BLaER1 treated with 17β-estradiol and CSF1 and Interleukin-3, amounts not matched to agents 10 nM and 100 nM (cell line): ENCODE measurements at regions not wholly inside any gene's neighbourhood (a gene's known extent, or its start where the extent isn't known, plus 50 kb on each side); places are given as distances from the start of the nearest gene placed in this dataset.
"Not testable (repeated sequence)": the region's sequence is repeated elsewhere in the genome, so short reads cannot be mapped to it uniquely, and the experiment has no call there.

Source experiments
- H3K27ac ChIP-seq, 11 experiments: shearing (Covaris generic); formaldehyde crosslinking; 2 replicates each; pipeline ENCODE4 v1.8.1; 2022
- H3K27me3 ChIP-seq, 11 experiments: shearing (Covaris generic); formaldehyde crosslinking; 2 replicates each; pipeline ENCODE4 v1.8.1; 2022
- H3K36me3 ChIP-seq, 11 experiments: shearing (Covaris generic); formaldehyde crosslinking; 2 replicates each; pipeline ENCODE4 v1.8.1; 2022
- H3K4me1 ChIP-seq, 10 experiments: shearing (Covaris generic); formaldehyde crosslinking; 2 replicates each; pipeline ENCODE4 v1.8.1; 2022
- H3K4me2 ChIP-seq, 11 experiments: shearing (Covaris generic); formaldehyde crosslinking; 2 replicates each; pipeline ENCODE4 v1.8.1; 2022
- H3K4me3 ChIP-seq, 10 experiments: shearing (Covaris generic); formaldehyde crosslinking; 2 replicates each; pipeline ENCODE4 v1.8.1; 2022
- H3K9ac ChIP-seq, 11 experiments: shearing (Covaris generic); formaldehyde crosslinking; 2 replicates each; pipeline ENCODE4 v1.8.1; 2022
- H3K9me3 ChIP-seq, 11 experiments: shearing (Covaris generic); formaldehyde crosslinking; replicated peaks in 1 of 11; 2 replicates each; pipeline ENCODE4 v1.8.1; 2022
- H4K20me1 ChIP-seq, 11 experiments: shearing (Covaris generic); formaldehyde crosslinking; 2 replicates each; pipeline ENCODE4 v1.8.1; 2022
- Cebpa-rat ChIP-seq, 11 experiments: shearing (Covaris generic); IDR thresholded peaks; 2 replicates each; pipeline ENCODE4 v1.8.1; 2022

DNA sequence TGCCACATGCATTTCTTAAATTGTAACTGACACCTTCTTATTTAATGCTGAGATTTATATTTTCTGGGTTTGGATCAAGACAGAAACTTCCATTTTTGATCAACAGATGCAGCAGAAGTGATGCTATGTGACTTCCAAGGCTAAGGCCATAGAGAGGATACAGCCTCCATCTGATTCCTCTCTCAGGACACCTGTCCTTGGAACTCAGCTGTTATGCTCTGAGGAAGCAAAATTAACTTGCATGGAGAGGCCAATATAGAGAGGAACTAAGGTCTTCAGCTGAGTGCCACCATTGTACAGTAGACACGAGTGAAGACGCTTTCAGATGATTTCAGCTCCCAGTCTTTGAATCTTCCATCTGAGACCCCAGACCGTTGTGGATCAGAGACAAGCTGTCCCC is 296.9 kb upstream of the TBL1XR1 start:
- Histone ChIP-seq H3K4me2 (no peak overlapping the region), H3K4me1 (peaks cover 10 to 27% (median 18%) of the 10 kb centered on the region in 10 experiments), H3K36me3 (no peaks in the 10 kb centered on the region), H3K4me3 (no peak overlapping the region), H4K20me1 (no peaks in the 10 kb centered on the region), H3K27me3 (no peaks in the 10 kb centered on the region), H3K9ac (no peak overlapping the region), H3K9me3 (peaks cover 0 to 39% (median 17%) of the 10 kb centered on the region in 11 experiments; a peak in 10 of 22 replicates), H3K27ac (no peak overlapping the region)
- TF ChIP-seq Cebpa-rat (IDR thresholded peaks at IDR 0.05) = no peak

DNA sequence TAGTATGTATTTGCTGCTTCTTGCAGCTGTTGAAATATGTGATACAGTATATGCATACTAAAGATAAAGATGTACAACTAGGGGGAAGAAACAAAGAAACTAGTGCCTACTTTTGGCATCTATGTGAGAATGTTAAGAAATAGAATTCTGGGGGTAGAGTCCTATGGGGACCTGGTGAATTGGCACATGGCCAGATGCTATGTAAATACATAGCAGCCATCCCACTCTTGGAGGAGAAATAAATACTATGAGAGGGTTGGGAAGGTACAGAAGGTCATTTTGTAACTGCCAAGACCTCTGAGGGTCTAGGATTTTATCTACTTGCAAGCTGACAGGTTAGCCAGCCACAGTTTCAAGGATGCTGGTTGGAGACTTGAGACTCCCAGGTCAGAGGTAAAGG is 298.3 kb upstream of the TBL1XR1 start:
- Histone ChIP-seq H4K20me1 (no peaks in the 10 kb centered on the region), H3K9ac (no peak overlapping the region), H3K9me3 (peaks cover 0 to 31% (median 17%) of the 10 kb centered on the region in 11 experiments; a peak in 11 of 22 replicates), H3K36me3 (no peaks in the 10 kb centered on the region), H3K4me3 (no peak overlapping the region), H3K27ac (no peak overlapping the region), H3K4me2 (no peak overlapping the region), H3K27me3 (no peaks in the 10 kb centered on the region), H3K4me1 (peaks cover 10 to 26% (median 18%) of the 10 kb centered on the region in 10 experiments)
- no peak for TF ChIP-seq Cebpa-rat (IDR thresholded peaks at IDR 0.05)

DNA sequence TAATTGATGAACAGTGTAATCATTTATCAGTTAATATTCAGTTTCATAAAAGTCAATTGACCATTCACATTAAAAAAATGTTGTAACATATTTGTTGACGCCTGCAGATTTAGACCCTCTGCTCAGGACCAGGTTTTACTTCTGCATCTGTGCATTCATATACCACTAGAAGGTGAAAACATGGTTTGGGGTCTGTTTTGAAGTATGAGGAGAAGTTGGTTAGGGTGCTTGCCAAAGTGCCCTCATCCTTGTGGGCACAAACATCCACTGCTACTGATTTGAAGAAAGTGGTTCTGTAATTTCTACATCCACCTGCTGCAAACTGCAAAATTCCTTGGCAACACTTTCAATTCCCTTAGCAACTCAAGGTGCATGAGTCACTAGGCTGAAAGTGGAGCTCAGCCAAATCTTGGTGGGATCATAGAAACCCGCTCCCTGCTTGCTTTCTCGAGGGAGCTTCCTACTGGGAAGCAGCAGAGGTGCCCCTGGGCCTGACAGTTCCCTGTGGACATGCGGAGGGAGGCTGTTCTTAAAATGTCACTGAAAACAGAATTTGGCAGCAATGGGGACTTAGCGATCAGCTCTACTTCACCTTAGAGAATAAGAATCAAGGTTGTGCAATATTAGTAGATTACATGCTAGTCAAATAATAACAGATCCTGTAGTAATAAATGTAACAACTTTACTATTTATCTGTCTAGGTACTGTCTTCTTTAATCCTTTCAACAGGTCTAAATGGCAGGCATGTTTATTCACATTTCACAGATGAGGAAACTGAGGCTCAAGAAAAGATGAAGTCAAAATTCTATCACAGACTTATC is 301.0 kb upstream of the TBL1XR1 start:
- H3K9ac ChIP-seq = no peak overlapping the region; a peak in 1 of 22 replicates
- no peak overlapping the region for H3K4me2 ChIP-seq
- H3K27ac ChIP-seq = no peak overlapping the region
- H3K9me3 ChIP-seq = peaks cover 0 to 25% (median 13%) of the 10 kb centered on the region in 11 experiments; a peak in 12 of 22 replicates
- no peaks in the 10 kb centered on the region for H3K36me3 ChIP-seq
- no peaks in the 10 kb centered on the region for H4K20me1 ChIP-seq
- peak in 1 of 11 experiments; percentile 49; a peak in 1 of 22 replicates for TF ChIP-seq Cebpa-rat (IDR thresholded peaks at IDR 0.05)
- peaks cover 0 to 13% (median 0%) of the 10 kb centered on the region in 10 experiments; a peak in 5 of 20 replicates for H3K4me1 ChIP-seq
- no peaks in the 10 kb centered on the region for H3K27me3 ChIP-seq
- H3K4me3 ChIP-seq = no peak overlapping the region

DNA sequence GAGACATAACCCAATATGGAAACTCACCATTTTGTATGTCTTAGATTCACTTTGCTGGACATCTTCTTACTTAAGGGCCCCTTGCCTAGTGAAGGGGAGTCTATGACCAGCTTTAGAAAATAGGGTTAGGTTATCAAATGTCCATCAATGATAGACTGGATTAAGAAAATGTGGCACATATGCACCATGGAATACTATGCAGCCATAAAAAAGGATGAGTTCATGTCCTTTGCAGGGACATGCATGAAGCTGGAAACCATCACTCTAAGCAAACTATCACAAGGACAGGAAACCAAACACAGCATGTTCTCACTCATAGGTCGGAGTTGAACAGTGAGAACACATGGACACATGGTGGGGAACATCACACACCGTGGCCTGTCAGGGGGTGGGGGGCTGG is 301.8 kb upstream of the TBL1XR1 start:
- Histone ChIP-seq H3K4me1 (peaks cover 0 to 13% (median 0%) of the 10 kb centered on the region in 10 experiments; a peak in 5 of 20 replicates), H3K9me3 (peaks cover 0 to 17% (median 11%) of the 10 kb centered on the region in 11 experiments; a peak in 12 of 22 replicates)
- not testable (repeated sequence) for H4K20me1 ChIP-seq, H3K4me2 ChIP-seq, H3K4me3 ChIP-seq, H3K27ac ChIP-seq, H3K36me3 ChIP-seq, H3K27me3 ChIP-seq, H3K9ac ChIP-seq

DNA sequence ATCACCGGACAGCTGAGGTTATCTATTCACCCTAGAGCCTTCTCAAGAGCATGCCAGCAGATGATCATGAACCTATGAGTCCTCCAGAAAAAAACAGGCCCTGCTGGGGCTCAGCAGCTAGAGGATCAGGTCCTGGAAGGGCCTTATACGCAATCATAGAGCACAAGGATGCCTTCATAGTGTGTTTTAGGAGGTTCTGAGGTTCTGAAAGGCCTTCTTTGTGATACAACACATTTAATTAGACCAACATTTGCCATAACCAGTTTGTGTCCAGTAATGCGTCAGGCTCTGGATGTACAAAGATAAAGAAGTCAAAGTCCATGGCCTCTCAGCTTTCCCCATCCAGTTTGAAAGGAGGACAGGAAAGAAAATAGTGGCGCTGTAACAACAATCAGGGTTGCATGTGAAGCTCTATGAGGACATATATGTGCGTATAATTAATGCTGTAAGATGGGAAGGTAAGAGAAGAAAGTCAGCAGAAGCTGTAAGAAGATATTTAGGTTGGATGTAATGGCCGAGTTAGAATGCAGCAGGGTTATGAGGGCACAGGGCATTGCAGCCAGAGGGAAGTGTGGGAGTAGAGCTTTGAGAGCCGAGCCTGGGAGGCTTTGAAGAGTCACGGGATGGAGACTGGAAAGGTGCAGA is 302.6 kb upstream of the TBL1XR1 start:
- H3K4me3 ChIP-seq = no peak overlapping the region
- no peak overlapping the region for H3K4me2 ChIP-seq
- H3K27ac ChIP-seq = no peak overlapping the region
- H3K27me3 ChIP-seq = no peaks in the 10 kb centered on the region
- no peaks in the 10 kb centered on the region for H3K36me3 ChIP-seq
- no peaks in the 10 kb centered on the region for H4K20me1 ChIP-seq
- H3K9ac ChIP-seq = no peak overlapping the region
- no peak for TF ChIP-seq Cebpa-rat (IDR thresholded peaks at IDR 0.05)
- H3K9me3 ChIP-seq = peaks cover 0 to 9% (median 3%) of the 10 kb centered on the region in 11 experiments; a peak in 9 of 22 replicates
- peaks cover 0 to 13% (median 0%) of the 10 kb centered on the region in 10 experiments; a peak in 5 of 20 replicates for H3K4me1 ChIP-seq

DNA sequence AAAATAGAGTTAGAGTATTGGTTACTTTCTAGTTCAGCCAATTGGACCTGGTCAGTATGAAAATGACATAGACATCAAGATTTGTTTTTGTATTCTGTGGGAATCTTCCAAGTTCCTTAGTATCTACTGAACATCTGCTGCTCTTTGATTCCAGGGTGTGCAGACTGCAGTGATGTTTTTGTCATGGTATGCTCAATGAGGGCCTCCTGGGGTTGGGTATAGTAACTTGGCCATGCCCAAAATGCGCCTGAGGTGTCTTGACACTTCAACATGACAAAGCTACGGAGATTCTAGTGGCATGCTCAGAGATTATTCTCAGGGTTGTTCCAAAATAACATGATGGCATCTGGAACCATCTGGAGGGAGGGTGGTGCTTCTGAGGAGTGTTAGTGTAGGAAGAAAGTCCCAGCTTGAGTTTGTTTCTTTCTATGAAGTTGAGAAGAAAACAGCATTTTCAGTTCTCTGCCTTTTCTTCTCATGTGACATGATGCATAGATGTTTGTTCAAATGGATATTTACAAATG is 313.5 kb upstream of the TBL1XR1 start:
- H3K4me2 ChIP-seq = no peak overlapping the region
- H3K27me3 ChIP-seq = no peaks in the 10 kb centered on the region
- no peak overlapping the region for H3K27ac ChIP-seq
- no peak overlapping the region for H3K4me3 ChIP-seq
- peaks cover 0 to 27% (median 11%) of the 10 kb centered on the region in 11 experiments; a peak in 12 of 22 replicates for H3K9me3 ChIP-seq
- no peaks in the 10 kb centered on the region for H3K36me3 ChIP-seq
- TF ChIP-seq Cebpa-rat (IDR thresholded peaks at IDR 0.05) = no peak
- H4K20me1 ChIP-seq = no peaks in the 10 kb centered on the region
- H3K9ac ChIP-seq = no peak overlapping the region
- H3K4me1 ChIP-seq = peaks cover 0 to under 1% (median 0%) of the 10 kb centered on the region in 10 experiments; a peak in 2 of 20 replicates

DNA sequence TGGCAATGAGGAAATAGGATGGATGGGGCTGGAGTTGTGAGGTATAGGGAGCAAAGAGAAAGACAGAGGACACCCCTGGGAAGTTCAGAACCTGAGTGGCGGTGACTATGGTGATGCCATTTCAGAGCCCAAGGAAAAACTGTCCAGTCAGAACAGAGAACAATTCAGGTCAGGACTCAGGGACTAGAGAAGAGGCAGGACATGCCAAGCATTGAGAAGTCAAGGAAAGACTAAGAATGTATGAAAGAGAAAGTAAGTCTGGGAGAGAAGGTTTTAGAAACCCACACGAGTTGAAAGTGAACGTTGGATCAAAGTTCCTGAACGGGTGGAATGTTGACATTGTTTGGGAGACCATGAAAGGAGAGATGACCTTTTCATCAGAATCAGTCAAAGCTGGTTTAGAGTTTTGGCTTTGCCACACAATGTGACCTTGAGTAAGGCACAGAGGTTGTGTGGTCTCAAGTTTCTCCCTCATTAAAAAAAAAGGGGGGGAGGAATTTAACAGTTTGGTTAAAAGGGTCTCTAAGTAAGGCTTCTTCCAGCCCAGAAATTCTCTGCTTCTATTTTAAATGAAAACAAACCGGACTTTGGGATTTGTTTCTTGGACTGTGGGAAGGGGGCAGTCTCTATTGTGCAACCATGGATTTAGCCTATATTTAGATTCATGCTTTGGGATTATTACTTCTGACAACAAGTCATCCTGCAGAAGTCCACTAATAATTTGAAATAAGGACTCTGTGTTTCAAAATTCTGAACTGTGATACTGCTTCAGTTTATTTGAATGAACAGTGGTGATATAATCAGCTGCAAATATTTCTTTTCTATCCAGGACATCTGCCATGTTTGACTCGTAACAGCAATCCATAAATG is 315.9 kb upstream of the TBL1XR1 start:
- Histone ChIP-seq H3K4me2 (no peak overlapping the region), H3K27ac (no peak overlapping the region)
- TF ChIP-seq Cebpa-rat (IDR thresholded peaks at IDR 0.05) = no peak

DNA sequence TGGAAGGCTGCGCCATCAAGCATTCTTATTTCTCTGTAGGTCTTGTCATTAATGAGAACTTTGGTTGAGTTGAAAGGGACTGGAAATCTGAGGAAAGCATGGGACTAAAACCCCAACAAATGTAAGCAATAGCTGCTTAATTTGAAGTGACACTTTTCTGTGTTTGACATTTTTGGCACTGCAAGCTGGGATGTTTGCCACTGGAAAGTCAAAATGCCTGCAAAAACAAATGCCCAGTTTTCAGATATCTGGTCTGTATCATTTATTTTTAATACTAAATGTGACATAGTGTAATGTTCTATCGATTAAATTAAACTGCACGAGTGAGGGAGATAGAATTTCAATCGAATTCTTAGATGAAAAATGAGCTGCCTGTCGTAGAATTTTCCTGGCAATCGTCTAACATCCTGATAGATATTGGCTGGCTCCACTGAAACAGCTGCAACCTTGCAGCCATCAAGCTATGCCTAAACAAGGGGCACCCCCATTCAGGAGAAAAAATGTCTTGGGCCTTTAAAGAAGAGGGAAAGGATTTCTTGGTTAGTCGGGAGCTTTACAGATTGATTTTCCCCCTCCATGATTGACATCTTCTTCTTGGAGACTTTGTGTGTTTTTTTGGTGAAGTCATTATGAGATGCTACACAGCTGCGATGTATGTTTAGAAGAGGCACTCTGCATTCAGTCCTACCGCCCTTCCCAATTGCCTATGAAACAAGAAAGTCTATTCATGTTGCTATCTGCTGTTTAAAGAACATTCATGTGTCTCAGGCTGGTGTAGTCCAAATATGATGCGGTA is 316.7 kb upstream of the TBL1XR1 start:
- no peak for TF ChIP-seq Cebpa-rat (IDR thresholded peaks at IDR 0.05)
- Histone ChIP-seq H3K4me1 (peaks cover 0 to 12% (median 6%) of the 10 kb centered on the region in 10 experiments; a peak in 10 of 20 replicates), H3K9ac (no peak overlapping the region), H4K20me1 (no peaks in the 10 kb centered on the region), H3K27me3 (no peaks in the 10 kb centered on the region), H3K36me3 (no peaks in the 10 kb centered on the region), H3K27ac (no peak overlapping the region), H3K4me2 (no peak overlapping the region), H3K4me3 (no peak overlapping the region), H3K9me3 (peaks cover 0 to 22% (median 8%) of the 10 kb centered on the region in 11 experiments; a peak in 9 of 22 replicates)

More for the DNA sequence above, 315.9 kb upstream of the TBL1XR1 start:
- Histone ChIP-seq H3K9me3 (peaks cover 0 to 21% (median 8%) of the 10 kb centered on the region in 11 experiments; a peak in 13 of 22 replicates), H3K9ac (no peak overlapping the region), H4K20me1 (no peaks in the 10 kb centered on the region), H3K4me3 (no peak overlapping the region), H3K36me3 (no peaks in the 10 kb centered on the region), H3K4me1 (peaks cover 0 to 12% (median 6%) of the 10 kb centered on the region in 10 experiments; a peak in 10 of 20 replicates), H3K27me3 (no peaks in the 10 kb centered on the region)
